OCI-LY1 (cell line): ENCODE measurements at regions not wholly inside any gene's neighbourhood (a gene's known extent, or its start where the extent isn't known, plus 50 kb on each side); places are given as distances from the start of the nearest gene placed in this dataset.

Experiments
- H2AFZ ChIP-seq: fragments of 200-600 bp; sonication (generic), shearing (Covaris generic); 2 replicates; pipeline ENCODE4 v1.6.0; 2014; ENCODE audit warnings: antibody characterized with exemption, mild to moderate bottlenecking, low read length
- H3F3A ChIP-seq: fragments of 200-600 bp; sonication (generic), shearing (Covaris generic); 2 replicates; pipeline ENCODE4 v1.6.0; 2014; ENCODE audit warnings: mild to moderate bottlenecking, antibody characterized with exemption, low read length, moderate library complexity; ENCODE audit not compliant: insufficient read depth
- H3K27ac ChIP-seq: fragments of 200-600 bp; sonication (generic); 2 replicates; pipeline ENCODE4 v1.5.1; 2014; ENCODE audit warnings: low read length, mixed run types, mild to moderate bottlenecking, low read depth; ENCODE audit not compliant: poor library complexity, severe bottlenecking
- H3K27me3 ChIP-seq: fragments of 200-600 bp; sonication (generic); 2 replicates; pipeline ENCODE4 v1.6.0; 2014; ENCODE audit warnings: antibody characterized with exemption, mild to moderate bottlenecking, low read length, moderate library complexity; ENCODE audit not compliant: insufficient read depth
- H3K36me3 ChIP-seq: fragments of 200-600 bp; sonication (generic); 2 replicates; pipeline ENCODE4 v1.6.1; 2014; ENCODE audit warnings: mild to moderate bottlenecking, antibody characterized with exemption, low read length, moderate library complexity, mixed read lengths; ENCODE audit not compliant: insufficient read depth
- H3K4me1 ChIP-seq: fragments of 200-600 bp; sonication (generic); 2 replicates; pipeline ENCODE4 v1.5.1; 2014; ENCODE audit warnings: mild to moderate bottlenecking, low read length, moderate library complexity; ENCODE audit not compliant: insufficient read depth, severe bottlenecking
- H3K4me2 ChIP-seq: fragments of 200-600 bp; sonication (generic), shearing (Covaris generic); 2 replicates; pipeline ENCODE4 v1.6.1; 2014; ENCODE audit warnings: low read length
- H3K4me3 ChIP-seq: fragments of 200-600 bp; sonication (generic); 2 replicates; pipeline ENCODE4 v1.5.1; 2014; ENCODE audit warnings: low read length, low read depth, mild to moderate bottlenecking, mixed read lengths; ENCODE audit not compliant: poor library complexity, severe bottlenecking
- H3K79me2 ChIP-seq: fragments of 200-600 bp; shearing (Covaris generic); 2 replicates; pipeline ENCODE4 v1.6.1; 2016; ENCODE audit warnings: mixed run types, low read length, mixed read lengths; ENCODE audit not compliant: insufficient read depth
- H3K9ac ChIP-seq: fragments of 200-600 bp; sonication (generic), shearing (Covaris generic); 2 replicates; pipeline ENCODE4 v1.6.1; 2014; ENCODE audit warnings: mild to moderate bottlenecking, low read length, mixed read lengths
- H3K9me2 ChIP-seq: fragments of 200-600 bp; sonication (generic), shearing (Covaris generic); 2 replicates; pipeline ENCODE4 v1.6.1; 2014; ENCODE audit warnings: low read depth, mild to moderate bottlenecking, low read length, mixed read lengths
- H3K9me3 ChIP-seq: fragments of 200-600 bp; shearing (Covaris generic); 2 replicates; pipeline ENCODE4 v1.6.1; 2014; ENCODE audit warnings: low read length, mixed read lengths
- H4K20me1 ChIP-seq: fragments of 200-600 bp; sonication (generic), shearing (Covaris generic); 2 replicates; pipeline ENCODE4 v1.6.0; 2016; ENCODE audit warnings: mild to moderate bottlenecking, low read length; ENCODE audit not compliant: insufficient read depth
- CTCF ChIP-seq: fragments of 200-600 bp; sonication (generic), shearing (Covaris generic); IDR thresholded peaks from 2 replicates; pipeline ENCODE4 v1.5.1; 2017; ENCODE audit warnings: mild to moderate bottlenecking, antibody characterized with exemption, low read length, moderate library complexity, mixed read lengths
- EZH2 ChIP-seq: fragments of 200-600 bp; sonication (generic), shearing (Covaris generic); IDR thresholded peaks from 2 replicates; pipeline ENCODE4 v1.8.0; 2017; ENCODE audit warnings: borderline replicate concordance, mixed run types, mild to moderate bottlenecking, antibody characterized with exemption, low read length, moderate library complexity, mixed read lengths

DNA sequence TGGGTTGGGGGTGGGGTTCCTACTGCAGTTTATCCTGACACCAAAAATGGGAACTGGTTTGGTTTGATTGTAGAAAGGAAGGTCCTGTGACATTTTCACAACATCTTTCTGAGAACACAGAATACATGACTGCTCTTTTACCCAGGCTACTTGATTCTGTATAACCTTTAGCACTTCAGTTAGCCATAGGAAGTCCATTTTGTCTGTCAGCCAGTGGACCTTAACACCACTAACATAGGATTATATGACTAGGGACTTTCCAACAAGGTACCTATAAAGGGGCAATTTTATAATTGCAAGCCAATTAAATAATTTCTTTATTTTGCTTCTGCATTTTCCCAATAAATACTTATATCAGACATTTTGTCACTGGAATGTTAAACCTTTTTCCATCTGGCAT is 489.2 kb upstream of the MIS18BP1 start:
- H2AFZ ChIP-seq = no peak overlapping the region
- no peaks in the 10 kb centered on the region for H3K79me2 ChIP-seq
- H3K27ac ChIP-seq = no peak overlapping the region
- no peak overlapping the region for H3K9ac ChIP-seq
- H3K27me3 ChIP-seq = no peaks in the 10 kb centered on the region
- H3K4me2 ChIP-seq = no peak overlapping the region
- no peaks in the 10 kb centered on the region for H3K4me1 ChIP-seq
- no peaks in the 10 kb centered on the region for H3K9me2 ChIP-seq
- no peak overlapping the region for H3K4me3 ChIP-seq
- H4K20me1 ChIP-seq = no peaks in the 10 kb centered on the region
- H3K36me3 ChIP-seq = no peaks in the 10 kb centered on the region
- H3K9me3 ChIP-seq = no peaks in the 10 kb centered on the region
- H3F3A ChIP-seq = no peaks in the 10 kb centered on the region
- TF ChIP-seq CTCF = no peak
- no peak for TF ChIP-seq EZH2

GRCh38 chr14:45728434-45729225 is 475.6 kb upstream of the MIS18BP1 start:
- H3K79me2 ChIP-seq = no peaks in the 10 kb centered on the region
- no peaks in the 10 kb centered on the region for H3F3A ChIP-seq
- H3K4me2 ChIP-seq = no peak overlapping the region
- no peak overlapping the region for H3K4me3 ChIP-seq
- no peak overlapping the region for H3K27ac ChIP-seq
- H3K9ac ChIP-seq = no peak overlapping the region
- TF ChIP-seq CTCF = no peak
- no peak for TF ChIP-seq EZH2
- H2AFZ ChIP-seq = no peak overlapping the region
- H3K36me3 ChIP-seq = no peaks in the 10 kb centered on the region
- H4K20me1 ChIP-seq = no peaks in the 10 kb centered on the region
- no peaks in the 10 kb centered on the region for H3K9me2 ChIP-seq
- no peaks in the 10 kb centered on the region for H3K27me3 ChIP-seq
- H3K9me3 ChIP-seq = no peaks in the 10 kb centered on the region
- no peaks in the 10 kb centered on the region for H3K4me1 ChIP-seq

- H3K4me2 ChIP-seq = no peak overlapping the region
- no peaks in the 10 kb centered on the region for H3K27me3 ChIP-seq
- no peak overlapping the region for H3K27ac ChIP-seq
- H3K4me3 ChIP-seq = no peak overlapping the region
- no peaks in the 10 kb centered on the region for H3K4me1 ChIP-seq
- H4K20me1 ChIP-seq = no peaks in the 10 kb centered on the region
- H3K36me3 ChIP-seq = no peaks in the 10 kb centered on the region
- no peaks in the 10 kb centered on the region for H3K9me2 ChIP-seq
- no peak overlapping the region for H2AFZ ChIP-seq
- no peak for TF ChIP-seq EZH2
- no peaks in the 10 kb centered on the region for H3K79me2 ChIP-seq
- no peak overlapping the region for H3K9ac ChIP-seq
- no peaks in the 10 kb centered on the region for H3F3A ChIP-seq
- H3K9me3 ChIP-seq = no peaks in the 10 kb centered on the region
These were observed 474.1 kb upstream of the MIS18BP1 start for GRCh38 chr14:45727133-45727532.

DNA sequence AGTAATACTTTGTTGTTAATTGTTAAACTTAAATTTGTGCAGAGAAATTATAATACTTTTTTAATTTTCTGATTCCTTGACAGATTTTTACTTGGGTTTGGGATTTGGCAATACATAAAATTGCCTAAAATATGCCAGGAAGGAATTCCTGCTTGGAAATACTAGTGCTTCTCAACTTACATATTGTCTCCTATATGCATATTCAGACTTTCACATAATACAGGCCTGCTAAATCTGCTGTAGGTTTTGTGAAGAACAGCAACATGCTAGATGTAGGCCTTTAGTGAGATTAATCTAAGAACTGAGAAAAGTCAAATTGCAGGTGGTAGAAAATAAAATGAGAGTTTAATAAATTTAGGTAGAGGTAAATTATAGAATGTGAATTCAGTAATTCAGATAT is 468.5 kb upstream of the MIS18BP1 start:
- TF ChIP-seq CTCF (no peak), EZH2 (no peak)
- H3K4me3 ChIP-seq = no peak overlapping the region
- no peaks in the 10 kb centered on the region for H3K27me3 ChIP-seq
- H3K36me3 ChIP-seq = no peaks in the 10 kb centered on the region
- no peak overlapping the region for H3K9ac ChIP-seq
- no peak overlapping the region for H3K4me2 ChIP-seq
- H3K9me2 ChIP-seq = no peaks in the 10 kb centered on the region
- H3K79me2 ChIP-seq = no peaks in the 10 kb centered on the region
- no peak overlapping the region for H3K27ac ChIP-seq
- H2AFZ ChIP-seq = no peak overlapping the region
- H3F3A ChIP-seq = no peaks in the 10 kb centered on the region
- no peaks in the 10 kb centered on the region for H3K9me3 ChIP-seq
- H4K20me1 ChIP-seq = no peaks in the 10 kb centered on the region
- H3K4me1 ChIP-seq = no peaks in the 10 kb centered on the region
